ENCODE measurements at regions not wholly inside any gene's neighbourhood (a gene's known extent, or its start where the extent isn't known, plus 50 kb on each side); places are given as distances from the start of the nearest gene placed in this dataset.

- no peak for DNase-seq (ENCODE audit: low read depth, low spot score)
- no peak overlapping the region for H3K4me3 ChIP-seq (ENCODE audit: low read length)
Measured at GRCh38 chr3:182726258-182727142, 66.8 kb upstream of the ATP11B start.

DNA sequence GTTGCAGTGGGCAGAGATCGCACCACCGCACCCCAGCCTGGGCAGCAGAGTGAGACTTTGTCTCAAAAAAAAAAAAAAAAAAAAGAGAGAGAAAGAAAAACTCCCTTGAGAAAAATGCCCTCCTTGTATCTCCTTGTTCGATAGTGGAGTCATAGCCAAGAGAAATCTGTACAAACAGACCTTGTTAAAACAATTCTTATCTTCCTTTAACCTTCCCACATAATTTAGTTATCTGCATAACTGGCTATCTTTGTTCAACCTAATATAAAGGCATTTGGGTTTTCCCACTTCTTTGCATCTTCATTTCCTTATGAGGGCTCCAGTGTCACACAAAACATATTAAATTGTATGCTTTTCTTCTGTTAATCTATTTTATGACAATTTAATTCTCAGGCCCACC, 65.1 kb upstream of the ATP11B start:
- no peak for DNase-seq (ENCODE audit: low read depth, low spot score)
- no peak overlapping the region for H3K4me3 ChIP-seq (ENCODE audit: low read length)

GRCh38 chr3:182729903-182730674, 63.2 kb upstream of the ATP11B start:
- no peak overlapping the region for H3K4me3 ChIP-seq (ENCODE audit: low read length)
- DNase-seq (ENCODE audit: low read depth, low spot score), result no peak

- H3K4me3 ChIP-seq (ENCODE audit: low read length), result no peak overlapping the region
- DNase-seq (ENCODE audit: low read depth, low spot score), result no peak
Measured at GRCh38 chr3:182730675-182731042, 62.6 kb upstream of the ATP11B start.

- no peak overlapping the region for H3K4me3 ChIP-seq (ENCODE audit: low read length)
- no peak for DNase-seq (ENCODE audit: low read depth, low spot score)
Measured at GRCh38 chr3:182731764-182732163, 61.5 kb upstream of the ATP11B start.

GRCh38 chr3:182732232-182733015, 60.9 kb upstream of the ATP11B start:
- H3K4me3 ChIP-seq (ENCODE audit: low read length), result no peak overlapping the region
- DNase-seq (ENCODE audit: low read depth, low spot score), result no peak

DNA sequence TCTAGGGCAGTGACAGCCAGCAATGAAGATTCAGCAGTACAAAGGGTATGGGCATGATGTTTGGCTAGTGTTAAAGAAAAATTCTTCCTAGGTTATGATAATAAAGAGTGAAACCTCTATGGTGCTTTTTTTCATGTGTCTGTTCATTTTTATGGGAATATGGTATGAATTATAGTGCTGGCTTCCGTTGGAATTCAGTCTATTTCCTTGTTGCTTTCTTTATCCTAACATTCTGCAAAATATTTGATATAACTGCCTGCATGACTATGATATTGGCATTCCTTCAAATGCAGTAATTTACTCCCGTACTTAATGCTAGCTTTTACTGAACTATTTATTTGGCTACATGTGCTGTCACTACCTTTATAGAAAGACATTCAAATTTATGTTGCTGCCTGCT, 57.6 kb upstream of the ATP11B start:
- no peak for DNase-seq (ENCODE audit: low read depth, low spot score)

GRCh38 chr3:182737825-182738224, 55.5 kb upstream of the ATP11B start:
- no peak for DNase-seq (ENCODE audit: low read depth, low spot score)

More for the DNA sequence above, 57.6 kb upstream of the ATP11B start:
- no peak overlapping the region for H3K4me3 ChIP-seq (ENCODE audit: low read length)

GRCh38 chr3:182738583-182739411, 54.5 kb upstream of the ATP11B start:
- no peak for DNase-seq (ENCODE audit: low read depth, low spot score)
- no peak overlapping the region for H3K4me3 ChIP-seq (ENCODE audit: low read length)

More at GRCh38 chr3:182737825-182738224, 55.5 kb upstream of the ATP11B start:
- no peak overlapping the region for H3K4me3 ChIP-seq (ENCODE audit: low read length)

- no peak for DNase-seq (ENCODE audit: low read depth, low spot score)
- H3K4me3 ChIP-seq (ENCODE audit: low read length), result no peak overlapping the region
Measured at GRCh38 chr3:182739619-182740018, 53.7 kb upstream of the ATP11B start.

- no peak overlapping the region for H3K4me3 ChIP-seq (ENCODE audit: low read length)
- DNase-seq (ENCODE audit: low read depth, low spot score), result no peak
Measured at GRCh38 chr3:182740710-182741109, 52.6 kb upstream of the ATP11B start.

DNA sequence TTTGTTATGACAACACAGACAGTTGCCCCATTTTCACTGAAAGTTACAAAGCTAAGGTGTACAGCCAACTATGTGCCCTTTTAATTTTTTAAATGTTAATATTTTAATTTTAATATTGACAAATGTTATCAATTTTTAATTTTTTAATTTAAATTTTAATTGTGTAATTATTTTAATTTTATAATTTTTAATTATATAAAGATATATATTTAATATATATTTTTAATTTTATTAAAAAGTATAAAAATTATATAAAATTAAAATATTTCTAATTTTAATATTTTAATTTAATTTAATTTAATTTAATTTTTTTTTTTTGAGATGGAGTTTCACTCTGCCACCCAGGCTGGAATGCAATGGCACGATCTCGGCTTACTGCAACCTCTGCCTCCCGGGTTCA, 52.1 kb upstream of the ATP11B start:
- H3K4me3 ChIP-seq (ENCODE audit: low read length), result no peak overlapping the region
- no peak for DNase-seq (ENCODE audit: low read depth, low spot score)

Data from Jurkat, Clone E6-1 (cell line).